Gastroesophageal sphincter (tissue), 4 donors: ENCODE measurements at regions not wholly inside any gene's neighbourhood (a gene's known extent, or its start where the extent isn't known, plus 50 kb on each side); places are given as distances from the start of the nearest gene placed in this dataset.

Source experiments
- ATAC-seq: fragments of 150-250 bp; one replicate; pipeline ENCODE4 v1.9.1; 2016; ENCODE audit warnings: mild to moderate bottlenecking, moderate library complexity
- H3K27ac ChIP-seq, 4 donors: fragments of 200-600 bp; sonication (generic) in 3 of 4; 1 replicate in 3 of 4; 2 replicates in 1 of 4; pipeline ENCODE4 v1.5.1; 2016 to 2019
- H3K27me3 ChIP-seq: fragments of 200-600 bp; sonication (generic); one replicate; pipeline ENCODE4 v1.5.1; 2019
- H3K36me3 ChIP-seq, 2 donors: fragments of 200-600 bp; sonication (generic); one replicate each; pipeline ENCODE4 v1.5.1; 2019; ENCODE audit warnings: control low read depth in 1 of 2
- H3K4me1 ChIP-seq, 3 donors: fragments of 200-600 bp; sonication (generic); 1 replicate in 2 of 3; 2 replicates in 1 of 3; pipeline ENCODE4 v1.5.1; 2016 to 2019; ENCODE audit warnings: control low read depth in 2 of 3
- H3K4me3 ChIP-seq, 2 donors: fragments of 200-600 bp; sonication (generic); one replicate each; pipeline ENCODE4 v1.5.1; 2019; ENCODE audit warnings: mild to moderate bottlenecking in 1 of 2, moderate library complexity in 1 of 2
- H3K9me3 ChIP-seq, 3 donors: fragments of 200-600 bp; sonication (generic); one replicate each; pipeline ENCODE4 v1.5.1; 2017 to 2019; ENCODE audit warnings: control low read depth in 2 of 3
- CTCF ChIP-seq, 4 experiments: fragments of 200-600 bp in 2 of 4; fragments of 450-650 bp in 2 of 4; sonication (generic) in 1 of 4; IDR thresholded peaks; one replicate each; pipeline ENCODE4 v1.5.1; 2017 to 2019; ENCODE audit warnings: antibody characterized with exemption in 4 of 4, mild to moderate bottlenecking in 2 of 4, moderate library complexity in 2 of 4
- EP300 ChIP-seq: sonication (generic); formaldehyde crosslinking; IDR thresholded peaks from one replicate; pipeline ENCODE4 v1.6.1; 2017; ENCODE audit warnings: antibody characterized with exemption, mild to moderate bottlenecking
- POLR2A ChIP-seq, 2 donors: fragments of 450-650 bp; IDR thresholded peaks; one replicate each; pipeline ENCODE4 v1.6.1; 2017; ENCODE audit warnings: antibody characterized with exemption in 2 of 2, mild to moderate bottlenecking in 2 of 2, moderate library complexity in 1 of 2
- POLR2AphosphoS5 ChIP-seq: sonication (generic); formaldehyde crosslinking; IDR thresholded peaks from one replicate; pipeline ENCODE4 v1.6.1; 2017; ENCODE audit warnings: antibody characterized with exemption
- WGBS, 2 donors: methylation state at CpG; one replicate each; pipeline ENCODE4 v1.1.5; 2018; ENCODE audit warnings: low coverage in 1 of 2; 5-methylcytosine and 5-hydroxymethylcytosine counted together

- H3K27ac ChIP-seq = no peak overlapping the region
- H3K36me3 ChIP-seq = no peaks in the 10 kb centered on the region
- H3K9me3 ChIP-seq = no peaks in the 10 kb centered on the region
- TF ChIP-seq POLR2AphosphoS5 (no peak), CTCF (IDR thresholded peaks at IDR 0.05) (no peak), POLR2A (IDR thresholded peaks at IDR 0.05) (no peak), EP300 (no peak)
- H3K27me3 ChIP-seq = peaks cover 66% of the 10 kb centered on the region
- 69% methylated on average over 3 of the region's 7 CpGs; no CpG with 5 or more reads in 1 of the 2 donors for WGBS, 2 donors
- no peak overlapping the region for H3K4me3 ChIP-seq
- ATAC-seq = no peak
- no peaks in the 10 kb centered on the region for H3K4me1 ChIP-seq
These were observed 788.0 kb downstream of the BRD1 start for GRCh38 chr22:49039625-49040024.

- H3K36me3 ChIP-seq = no peaks in the 10 kb centered on the region
- no peak for ATAC-seq
- no peak for TF ChIP-seq POLR2AphosphoS5
- TF ChIP-seq CTCF (IDR thresholded peaks at IDR 0.05) = no peak
- TF ChIP-seq EP300 = no peak
- TF ChIP-seq POLR2A (IDR thresholded peaks at IDR 0.05) = no peak
- H3K4me3 ChIP-seq = no peak overlapping the region
- H3K27ac ChIP-seq = no peak overlapping the region
- 60 to 100% methylated on average over 1 to 4 of the region's 14 CpGs for WGBS, 2 donors
- H3K4me1 ChIP-seq = no peaks in the 10 kb centered on the region
- no peaks in the 10 kb centered on the region for H3K9me3 ChIP-seq
- peaks cover 62% of the 10 kb centered on the region for H3K27me3 ChIP-seq
These were observed 789.9 kb downstream of the BRD1 start for GRCh38 chr22:49037701-49038245.

GRCh38 chr22:49036513-49036912 is 791.2 kb downstream of the BRD1 start:
- Histone ChIP-seq H3K9me3 (no peaks in the 10 kb centered on the region), H3K27me3 (peaks cover 65% of the 10 kb centered on the region), H3K27ac (no peak overlapping the region), H3K4me3 (no peak overlapping the region), H3K36me3 (no peaks in the 10 kb centered on the region), H3K4me1 (no peaks in the 10 kb centered on the region)
- no peak for ATAC-seq
- TF ChIP-seq EP300 (no peak), CTCF (IDR thresholded peaks at IDR 0.05) (no peak), POLR2AphosphoS5 (no peak), POLR2A (IDR thresholded peaks at IDR 0.05) (no peak)
- WGBS, 2 donors = 17 to 50% methylated on average over 6 to 8 of the region's 10 CpGs

- Histone ChIP-seq H3K36me3 (no peaks in the 10 kb centered on the region), H3K9me3 (no peaks in the 10 kb centered on the region), H3K27ac (no peak overlapping the region), H3K4me3 (no peak overlapping the region), H3K27me3 (peaks cover 65% of the 10 kb centered on the region), H3K4me1 (no peaks in the 10 kb centered on the region)
- whole genome bisulfite sequencing, 2 donors = 50 to 65% methylated on average over 2 to 9 of the region's 23 CpGs
- no peak for TF ChIP-seq EP300
- TF ChIP-seq POLR2A (IDR thresholded peaks at IDR 0.05) = no peak
- TF ChIP-seq POLR2AphosphoS5 = no peak
- TF ChIP-seq CTCF (IDR thresholded peaks at IDR 0.05) = no peak
- no peak for ATAC-seq
These were observed 791.7 kb downstream of the BRD1 start for GRCh38 chr22:49035818-49036457.
